Stimulated activated CD4-positive, alpha-beta T cell treated with anti-CD3 and anti-CD28 coated beads, Interleukin-4, amount 100 ng/mL, for 1 hour (primary cell): ENCODE measurements at regions not wholly inside any gene's neighbourhood (a gene's known extent, or its start where the extent isn't known, plus 50 kb on each side); places are given as distances from the start of the nearest gene placed in this dataset.

Experiments
- DNase-seq: peaks from one replicate; pipeline ENCODE4 v3.0.0-alpha.2; 2020

GRCh38 chr12:92029902-92030586, 115.6 kb downstream of the BTG1 start:
- no peak for DNase-seq

GRCh38 chr12:92029136-92029535, 116.5 kb downstream of the BTG1 start:
- no peak for DNase-seq

- DNase-seq = no peak
Observed at GRCh38 chr12:92028441-92028709, 117.3 kb downstream of the BTG1 start.

- DNase-seq = no peak
Observed at GRCh38 chr12:92027701-92028440, 117.8 kb downstream of the BTG1 start.

- no peak for DNase-seq
Observed at GRCh38 chr12:92027243-92027642, 118.4 kb downstream of the BTG1 start.

GRCh38 chr12:92025462-92026207, 120.0 kb downstream of the BTG1 start:
- DNase-seq = no peak

- no peak for DNase-seq
Observed at GRCh38 chr12:92022093-92022492, 123.6 kb downstream of the BTG1 start.

- no peak for DNase-seq
Observed at GRCh38 chr12:92021666-92022035, 124.0 kb downstream of the BTG1 start.

GRCh38 chr12:92020983-92021665, 124.5 kb downstream of the BTG1 start:
- no peak for DNase-seq

- no peak for DNase-seq
Observed at GRCh38 chr12:92019491-92020277, 126.0 kb downstream of the BTG1 start.

GRCh38 chr12:92012691-92013090, 133.0 kb downstream of the BTG1 start:
- DNase-seq = no peak

- no peak for DNase-seq
Observed at GRCh38 chr12:92010853-92011701, 134.6 kb downstream of the BTG1 start.

- DNase-seq = no peak
Observed at GRCh38 chr12:92010368-92010767, 135.3 kb downstream of the BTG1 start.

- no peak for DNase-seq
Observed at GRCh38 chr12:92008345-92008744, 137.3 kb downstream of the BTG1 start.

- DNase-seq = no peak
Observed at GRCh38 chr12:92007787-92008186, 137.9 kb downstream of the BTG1 start.

GRCh38 chr12:92003701-92004100, 141.9 kb downstream of the BTG1 start:
- DNase-seq = no peak

- DNase-seq = no peak
Observed at GRCh38 chr12:92002673-92003382, 142.8 kb downstream of the BTG1 start.

GRCh38 chr12:92002195-92002649, 143.4 kb downstream of the BTG1 start:
- DNase-seq = no peak

GRCh38 chr12:92000597-92000996, 145.0 kb downstream of the BTG1 start:
- no peak for DNase-seq

- DNase-seq = no peak
Observed at GRCh38 chr12:91999823-92000222, 145.8 kb downstream of the BTG1 start.

- DNase-seq = no peak
Observed at GRCh38 chr12:91998316-91998715, 147.3 kb downstream of the BTG1 start.
